ENCODE measurements at regions not wholly inside any gene's neighbourhood (a gene's known extent, or its start where the extent isn't known, plus 50 kb on each side); places are given as distances from the start of the nearest gene placed in this dataset.
"Not testable (repeated sequence)": the region's sequence is repeated elsewhere in the genome, so short reads cannot be mapped to it uniquely, and the experiment has no call there.

DNA sequence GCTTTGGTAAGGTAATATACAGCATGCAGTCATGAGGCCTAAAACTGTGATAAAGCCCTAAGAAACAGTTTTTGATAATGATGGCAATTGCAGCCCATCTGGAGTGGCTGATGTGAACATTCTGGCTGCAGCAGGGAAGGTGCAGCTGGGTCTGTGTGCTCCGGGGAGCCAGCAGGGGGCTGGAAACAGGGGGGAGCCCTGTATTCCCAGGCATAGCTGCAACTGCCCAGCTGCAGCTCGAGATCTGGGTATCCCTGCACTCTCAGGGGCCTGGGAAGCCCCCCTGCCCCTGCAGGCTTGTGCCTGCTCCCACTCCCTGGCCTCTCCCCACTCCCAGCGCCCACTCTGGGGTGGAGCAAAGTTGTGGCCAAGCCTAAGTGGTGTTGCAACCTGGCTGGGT lies 95.6 kb downstream of the RRAGB start:
- TF ChIP-seq, protein P1, sequence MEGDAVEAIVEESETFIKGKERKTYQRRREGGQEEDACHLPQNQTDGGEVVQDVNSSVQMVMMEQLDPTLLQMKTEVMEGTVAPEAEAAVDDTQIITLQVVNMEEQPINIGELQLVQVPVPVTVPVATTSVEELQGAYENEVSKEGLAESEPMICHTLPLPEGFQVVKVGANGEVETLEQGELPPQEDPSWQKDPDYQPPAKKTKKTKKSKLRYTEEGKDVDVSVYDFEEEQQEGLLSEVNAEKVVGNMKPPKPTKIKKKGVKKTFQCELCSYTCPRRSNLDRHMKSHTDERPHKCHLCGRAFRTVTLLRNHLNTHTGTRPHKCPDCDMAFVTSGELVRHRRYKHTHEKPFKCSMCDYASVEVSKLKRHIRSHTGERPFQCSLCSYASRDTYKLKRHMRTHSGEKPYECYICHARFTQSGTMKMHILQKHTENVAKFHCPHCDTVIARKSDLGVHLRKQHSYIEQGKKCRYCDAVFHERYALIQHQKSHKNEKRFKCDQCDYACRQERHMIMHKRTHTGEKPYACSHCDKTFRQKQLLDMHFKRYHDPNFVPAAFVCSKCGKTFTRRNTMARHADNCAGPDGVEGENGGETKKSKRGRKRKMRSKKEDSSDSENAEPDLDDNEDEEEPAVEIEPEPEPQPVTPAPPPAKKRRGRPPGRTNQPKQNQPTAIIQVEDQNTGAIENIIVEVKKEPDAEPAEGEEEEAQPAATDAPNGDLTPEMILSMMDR (IDR thresholded peaks at IDR 0.05; ENCODE audit: insufficient read depth, low read depth, low read length, missing control alignments) = no peak
- no peak for DNase-seq (ENCODE audit: low read depth)
- no peak overlapping the region for H3K4me3 ChIP-seq (ENCODE audit: low read depth, low read length)

DNA sequence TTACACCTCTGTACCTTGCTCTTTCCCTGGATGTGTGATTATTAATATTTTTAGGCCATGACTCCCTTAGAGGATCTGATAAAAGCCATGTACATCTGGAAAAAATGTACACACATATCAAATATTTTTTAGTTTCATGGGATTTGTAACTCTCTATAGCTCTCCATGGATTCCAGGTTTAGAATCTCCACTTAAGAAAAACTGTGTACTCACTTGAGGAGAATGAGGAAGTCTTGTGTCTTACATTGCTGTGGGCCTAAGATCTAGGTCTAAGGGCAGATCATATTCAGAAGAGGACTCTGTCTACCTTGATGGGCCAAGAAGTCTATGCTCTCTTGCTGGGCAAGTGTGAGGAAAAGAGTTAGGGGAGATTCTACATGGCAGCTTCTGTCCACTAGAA lies 98.0 kb downstream of the RRAGB start:
- H3K4me3 ChIP-seq (ENCODE audit: low read depth, low read length) = no peak overlapping the region
- no peak for DNase-seq (ENCODE audit: low read depth)
- TF ChIP-seq, protein P1 (IDR thresholded peaks at IDR 0.05; ENCODE audit: insufficient read depth, low read depth, low read length, missing control alignments) = no peak

DNA sequence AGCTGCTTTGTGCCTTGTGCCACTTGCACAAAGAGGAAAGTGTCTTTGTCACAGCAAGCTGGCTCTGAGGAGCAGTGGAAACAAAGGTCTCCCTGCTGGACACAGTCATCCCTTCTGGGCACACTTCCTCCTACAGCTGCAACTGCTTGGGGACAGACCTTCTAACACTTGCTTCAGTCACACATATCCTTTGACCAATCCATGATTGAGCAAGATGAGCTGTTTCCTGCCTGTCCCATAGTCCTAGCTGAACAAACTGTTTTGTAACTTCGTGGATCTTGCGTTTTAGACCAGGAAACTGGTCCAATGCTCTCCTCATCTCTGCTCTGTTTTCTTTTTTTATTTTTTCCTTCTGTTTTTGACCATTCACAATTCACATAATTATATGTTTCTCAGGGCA lies 98.5 kb downstream of the RRAGB start:
- DNase-seq (ENCODE audit: low read depth) = no peak
- TF ChIP-seq, protein P1 (IDR thresholded peaks at IDR 0.05; ENCODE audit: insufficient read depth, low read depth, low read length, missing control alignments) = no peak
- no peak overlapping the region for H3K4me3 ChIP-seq (ENCODE audit: low read depth, low read length)

DNA sequence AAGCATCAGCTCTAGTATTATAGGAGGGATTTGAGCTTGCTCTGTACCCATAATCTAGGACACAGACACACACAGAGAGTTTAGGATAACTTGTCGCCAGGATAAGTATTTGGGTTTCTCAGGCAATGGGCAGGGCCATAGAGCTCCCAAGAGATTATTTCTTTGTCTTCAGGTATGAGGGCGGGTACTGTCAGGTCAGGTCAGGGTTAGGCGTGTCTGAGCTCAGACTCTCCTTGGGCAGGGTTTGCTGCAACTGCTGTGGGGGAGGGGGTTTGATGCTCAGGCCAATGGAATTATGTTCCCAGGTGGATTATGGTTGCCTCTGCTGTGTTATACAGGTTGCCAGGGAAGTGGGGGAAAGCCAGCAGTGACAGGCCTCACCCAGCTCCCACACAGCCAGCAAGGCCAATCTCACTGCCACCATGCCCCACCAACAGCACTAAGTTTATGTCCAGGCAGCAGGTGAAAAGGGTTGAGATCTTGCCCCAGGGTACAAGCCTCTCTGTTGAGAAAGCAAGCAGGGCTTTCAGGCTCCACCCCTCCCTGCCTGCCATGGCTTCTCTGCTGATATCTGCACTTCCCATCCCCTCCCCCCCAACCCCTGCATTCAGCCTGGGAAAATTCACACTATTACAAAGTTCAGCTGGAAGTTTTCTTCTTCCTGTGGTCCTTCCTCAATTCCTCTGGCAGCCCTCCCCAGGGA lies 101.3 kb downstream of the RRAGB start:
- no peak for DNase-seq (ENCODE audit: low read depth)
- no peak overlapping the region for H3K4me3 ChIP-seq (ENCODE audit: low read depth, low read length)
- TF ChIP-seq, protein P1 (IDR thresholded peaks at IDR 0.05; ENCODE audit: insufficient read depth, low read depth, low read length, missing control alignments) = no peak

DNA sequence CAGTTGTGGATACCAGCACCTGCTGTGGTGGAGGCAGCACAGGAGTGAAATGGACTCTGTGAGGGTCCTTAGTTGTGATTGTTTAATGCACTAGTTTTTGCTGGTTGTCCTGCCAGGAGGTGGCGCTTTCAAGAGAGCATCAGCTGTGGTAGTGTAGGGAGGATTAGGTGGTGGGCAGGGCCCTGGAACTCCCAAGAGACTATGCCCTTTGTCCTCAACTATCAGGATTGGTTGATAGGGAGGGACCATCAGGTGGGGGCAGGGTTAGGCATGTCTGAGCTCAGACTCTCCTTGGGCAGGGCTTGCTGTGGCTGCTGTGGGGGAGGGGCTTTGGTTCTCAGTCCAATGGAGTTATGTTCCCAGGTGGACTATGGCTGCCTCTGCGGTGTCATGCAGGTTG lies 121.9 kb downstream of the RRAGB start:
- no peak overlapping the region for H3K4me3 ChIP-seq (ENCODE audit: low read depth, low read length)
- TF ChIP-seq, protein P1 (IDR thresholded peaks at IDR 0.05; ENCODE audit: insufficient read depth, low read depth, low read length, missing control alignments) = no peak
- no peak for DNase-seq (ENCODE audit: low read depth)

DNA sequence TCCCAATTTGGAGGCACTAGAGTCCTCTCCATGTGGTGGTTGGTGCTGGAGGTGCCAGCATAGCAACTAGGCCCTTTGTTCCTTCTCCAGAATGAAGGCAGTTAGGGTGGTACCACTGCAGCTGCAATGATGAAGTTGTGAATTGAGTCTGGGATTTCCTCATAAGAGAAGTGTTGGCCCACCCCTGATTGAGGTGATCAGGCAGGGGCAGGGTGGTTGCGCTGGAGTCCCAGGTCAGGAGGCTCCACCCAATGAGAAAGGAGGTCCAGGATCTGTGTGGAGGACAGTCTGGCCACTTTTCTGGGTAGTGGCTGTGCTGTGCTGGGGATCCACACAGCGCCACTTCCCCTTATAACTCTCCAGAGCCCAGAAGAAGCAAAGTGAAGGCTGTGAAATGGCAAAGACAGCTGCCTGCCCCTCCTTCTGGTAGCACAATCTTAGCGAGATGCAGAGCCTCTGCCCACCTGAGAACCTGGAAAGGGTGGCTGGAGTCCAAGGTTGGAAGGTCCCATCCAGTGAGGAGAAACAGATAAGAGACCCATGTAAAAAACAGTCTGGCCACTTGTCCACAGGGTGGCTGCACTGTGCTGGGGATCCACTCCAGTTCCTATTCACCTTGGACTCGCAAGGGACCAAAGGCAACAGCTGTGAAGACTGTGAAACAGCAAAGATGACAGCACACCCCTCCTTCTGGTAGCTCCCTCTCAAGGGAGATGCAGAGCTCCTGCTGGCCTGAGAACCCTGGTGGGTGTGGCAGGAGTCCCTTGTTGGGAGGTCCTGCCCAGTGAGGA lies 124.6 kb downstream of the RRAGB start:
- no peak overlapping the region for H3K4me3 ChIP-seq (ENCODE audit: low read depth, low read length)
- DNase-seq (ENCODE audit: low read depth) = peak; percentile 24
- TF ChIP-seq, protein P1 (IDR thresholded peaks at IDR 0.05; ENCODE audit: insufficient read depth, low read depth, low read length, missing control alignments) = no peak

DNA sequence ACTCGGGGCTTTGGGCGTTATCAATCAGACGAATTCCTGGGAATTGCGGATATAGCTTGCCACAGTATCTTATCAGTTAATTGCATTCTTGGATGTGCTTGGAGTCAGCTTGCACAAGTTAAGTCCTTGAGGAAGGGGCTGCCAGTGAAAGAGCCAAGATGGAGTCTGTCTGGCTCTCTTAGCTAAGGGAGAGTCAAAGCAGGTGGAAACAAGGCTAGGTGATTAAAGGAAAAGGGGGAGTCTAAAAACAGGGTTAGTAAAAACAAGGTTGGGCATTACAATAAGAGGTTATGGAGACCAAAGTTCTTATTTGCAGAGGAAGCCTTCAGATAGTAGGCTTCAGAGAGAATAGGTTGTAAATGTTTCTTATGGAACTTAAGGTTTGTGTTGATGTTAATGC lies 149.2 kb downstream of the RRAGB start:
- DNase-seq (ENCODE audit: low read depth); H3K4me3 ChIP-seq (ENCODE audit: low read depth, low read length): not testable (repeated sequence)

All from GM12865 (cell line).